ENCODE measurements at regions not wholly inside any gene's neighbourhood (a gene's known extent, or its start where the extent isn't known, plus 50 kb on each side); places are given as distances from the start of the nearest gene placed in this dataset.

DNA sequence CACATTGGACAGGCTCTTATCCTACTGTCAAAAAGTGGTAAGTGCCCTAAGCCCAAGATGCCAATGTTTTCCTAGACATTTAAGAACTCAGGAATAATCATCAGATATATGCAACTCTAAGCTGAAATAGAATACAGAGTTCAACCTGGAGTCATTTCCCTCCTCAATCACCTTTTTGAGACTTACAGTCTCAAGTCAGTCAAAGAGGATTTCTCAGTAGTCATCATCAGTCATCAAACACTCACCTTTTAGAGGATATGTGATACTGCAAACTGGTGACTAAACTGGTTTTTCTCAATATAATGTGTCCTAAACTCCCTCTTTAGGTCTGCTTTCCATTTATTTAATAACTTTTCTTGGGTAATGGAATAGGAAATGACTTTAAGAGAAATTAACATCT lies 145.3 kb upstream of the ADAMTS5 start:
- no peaks in the 10 kb centered on the region for H3K36me3 ChIP-seq (ENCODE audit: control insufficient read depth in 1 of 2, insufficient read depth in 2 of 2, low read length in 1 of 2)
- intact Hi-C loops (cut with DNase I) = no loop called here
- no peaks in the 10 kb centered on the region for H3K9me3 ChIP-seq (ENCODE audit: control insufficient read depth, low read length)
- no peaks in the 10 kb centered on the region for H3K27me3 ChIP-seq (ENCODE audit: control insufficient read depth in 1 of 2, insufficient read depth in 2 of 2, low read length in 1 of 2)
- ATAC-seq (ENCODE audit: low FRiP score) (no peak), DNase-seq (no peak)
- H3K27ac ChIP-seq (ENCODE audit: low read depth in 1 of 2, low read length in 2 of 2) = no peak overlapping the region
- H3K4me1 ChIP-seq (ENCODE audit: control insufficient read depth in 1 of 2, insufficient read depth in 2 of 2, low read length in 2 of 2) = no peaks in the 10 kb centered on the region
- H3K4me3 ChIP-seq (ENCODE audit: low read length in 2 of 2) = no peak overlapping the region

- intact Hi-C loops (cut with DNase I) = no loop called here
- no peaks in the 10 kb centered on the region for H3K4me1 ChIP-seq (ENCODE audit: control insufficient read depth in 1 of 2, insufficient read depth in 2 of 2, low read length in 2 of 2)
- no peaks in the 10 kb centered on the region for H3K9me3 ChIP-seq (ENCODE audit: control insufficient read depth, low read length)
- WGBS, 2 donors = 50 to 70% methylated on average over 2 of the region's 2 CpGs
- ATAC-seq (ENCODE audit: low FRiP score) (no peak), DNase-seq (no peak)
- no peak overlapping the region for H3K4me3 ChIP-seq (ENCODE audit: low read length in 2 of 2)
- H3K36me3 ChIP-seq (ENCODE audit: control insufficient read depth in 1 of 2, insufficient read depth in 2 of 2, low read length in 1 of 2) = no peaks in the 10 kb centered on the region
- no peak overlapping the region for H3K27ac ChIP-seq (ENCODE audit: low read depth in 1 of 2, low read length in 2 of 2)
- H3K27me3 ChIP-seq (ENCODE audit: control insufficient read depth in 1 of 2, insufficient read depth in 2 of 2, low read length in 1 of 2) = no peaks in the 10 kb centered on the region
Observed at GRCh38 chr21:27110956-27111355, 144.1 kb upstream of the ADAMTS5 start.

- intact Hi-C loops (cut with DNase I) = no loop called here
- no peak overlapping the region for H3K4me3 ChIP-seq (ENCODE audit: low read length in 2 of 2)
Observed at GRCh38 chr21:27108701-27109100, 141.8 kb upstream of the ADAMTS5 start.

DNA sequence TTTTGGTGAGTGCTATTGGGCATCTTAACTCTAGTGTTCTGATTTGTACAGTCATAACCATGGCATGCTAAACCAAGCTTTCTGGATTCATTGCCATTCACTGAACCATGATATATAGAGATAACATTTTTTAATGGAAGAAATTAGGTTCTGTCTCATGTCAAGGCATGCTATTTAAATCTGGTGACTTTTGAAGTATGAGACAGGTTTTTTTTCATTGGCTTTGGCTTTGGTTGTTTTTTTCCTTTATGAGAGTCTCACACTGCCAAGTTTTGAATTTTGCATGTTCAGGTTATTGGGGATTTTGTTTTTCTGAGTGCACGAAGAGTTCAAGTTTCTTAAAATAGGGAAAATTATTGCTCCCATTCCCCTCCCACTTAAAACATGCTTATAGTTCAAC lies 141.3 kb upstream of the ADAMTS5 start:
- H3K27ac ChIP-seq (ENCODE audit: low read depth in 1 of 2, low read length in 2 of 2) = no peak overlapping the region
- 10 to 14% methylated on average over 1 of the region's 1 CpG for WGBS, 2 donors
- ATAC-seq (ENCODE audit: low FRiP score) = no peak

More at GRCh38 chr21:27108701-27109100, 141.8 kb upstream of the ADAMTS5 start:
- H3K27ac ChIP-seq (ENCODE audit: low read depth in 1 of 2, low read length in 2 of 2) = no peak overlapping the region
- DNase-seq (no peak), ATAC-seq (ENCODE audit: low FRiP score) (no peak)
- H3K4me1 ChIP-seq (ENCODE audit: control insufficient read depth in 1 of 2, insufficient read depth in 2 of 2, low read length in 2 of 2) = no peaks in the 10 kb centered on the region
- no peaks in the 10 kb centered on the region for H3K9me3 ChIP-seq (ENCODE audit: control insufficient read depth, low read length)
- H3K27me3 ChIP-seq (ENCODE audit: control insufficient read depth in 1 of 2, insufficient read depth in 2 of 2, low read length in 1 of 2) = no peaks in the 10 kb centered on the region
- no peaks in the 10 kb centered on the region for H3K36me3 ChIP-seq (ENCODE audit: control insufficient read depth in 1 of 2, insufficient read depth in 2 of 2, low read length in 1 of 2)
- 59 to 64% methylated on average over 2 of the region's 2 CpGs for WGBS, 2 donors

DNA sequence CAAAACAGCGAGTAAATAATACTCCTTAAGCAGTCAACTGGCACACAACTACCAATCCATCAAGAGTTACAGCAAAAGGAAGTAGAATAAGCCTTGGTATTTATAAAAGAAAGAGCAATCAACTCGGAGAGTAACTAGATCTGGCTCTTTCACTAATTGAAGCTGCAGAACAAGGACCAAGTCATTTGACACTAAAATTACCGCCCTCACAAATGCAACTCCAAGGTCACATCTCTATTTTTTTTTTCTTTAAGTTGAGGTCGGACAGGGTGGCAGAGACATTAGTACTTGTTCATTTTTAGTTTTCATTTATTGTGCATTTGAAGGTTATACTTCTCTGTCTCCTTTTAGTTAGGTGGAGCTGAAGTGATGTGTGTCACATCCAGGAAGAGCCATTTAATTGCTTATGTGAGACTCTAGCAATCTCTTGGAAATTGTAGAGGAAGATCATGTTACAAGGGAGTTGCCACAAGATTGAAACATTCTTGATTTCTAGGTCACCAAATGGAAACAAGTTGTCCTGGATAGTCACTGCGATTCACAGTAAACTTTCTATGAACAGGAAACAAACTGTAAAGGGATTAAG lies 138.1 kb upstream of the ADAMTS5 start:
- WGBS, 2 donors = 47 to 48% methylated on average over 5 of the region's 5 CpGs
- no peaks in the 10 kb centered on the region for H3K27me3 ChIP-seq (ENCODE audit: control insufficient read depth in 1 of 2, insufficient read depth in 2 of 2, low read length in 1 of 2)
- no peak overlapping the region for H3K4me3 ChIP-seq (ENCODE audit: low read length in 2 of 2)
- H3K27ac ChIP-seq (ENCODE audit: low read depth in 1 of 2, low read length in 2 of 2) = no peak overlapping the region
- no peak for ATAC-seq (ENCODE audit: low FRiP score)
- no peaks in the 10 kb centered on the region for H3K9me3 ChIP-seq (ENCODE audit: control insufficient read depth, low read length)
- intact Hi-C loops (cut with DNase I) = no loop called here
- H3K36me3 ChIP-seq (ENCODE audit: control insufficient read depth in 1 of 2, insufficient read depth in 2 of 2, low read length in 1 of 2) = no peaks in the 10 kb centered on the region
- no peak for DNase-seq
- no peaks in the 10 kb centered on the region for H3K4me1 ChIP-seq (ENCODE audit: control insufficient read depth in 1 of 2, insufficient read depth in 2 of 2, low read length in 2 of 2)

More for the DNA sequence above, 141.3 kb upstream of the ADAMTS5 start:
- Histone ChIP-seq H3K4me3 (ENCODE audit: low read length in 2 of 2) (no peak overlapping the region), H3K36me3 (ENCODE audit: control insufficient read depth in 1 of 2, insufficient read depth in 2 of 2, low read length in 1 of 2) (no peaks in the 10 kb centered on the region), H3K4me1 (ENCODE audit: control insufficient read depth in 1 of 2, insufficient read depth in 2 of 2, low read length in 2 of 2) (no peaks in the 10 kb centered on the region), H3K9me3 (ENCODE audit: control insufficient read depth, low read length) (no peaks in the 10 kb centered on the region), H3K27me3 (ENCODE audit: control insufficient read depth in 1 of 2, insufficient read depth in 2 of 2, low read length in 1 of 2) (no peaks in the 10 kb centered on the region)
- DNase-seq = no peak
- intact Hi-C loops (cut with DNase I) = no loop called here

DNA sequence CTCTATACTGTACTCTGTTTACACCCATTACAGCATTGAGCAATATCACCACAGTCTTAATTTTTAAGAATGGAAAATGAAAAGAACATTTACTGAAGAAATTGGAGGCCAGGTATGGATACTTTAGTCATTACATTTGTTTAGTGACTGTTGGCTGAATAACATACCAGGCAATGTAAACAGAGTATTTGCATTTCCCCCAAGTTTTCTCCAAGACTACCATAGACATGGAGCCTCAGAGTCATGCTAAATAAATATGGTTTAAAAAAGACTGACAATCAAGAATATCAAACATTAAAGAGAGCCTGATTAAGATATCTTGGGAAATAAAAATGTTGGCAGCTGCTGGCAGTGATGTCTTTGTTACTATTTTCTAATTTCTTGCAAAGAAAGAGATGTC lies 136.9 kb upstream of the ADAMTS5 start:
- H3K4me3 ChIP-seq (ENCODE audit: low read length in 2 of 2) = no peak overlapping the region
- no peak overlapping the region for H3K27ac ChIP-seq (ENCODE audit: low read depth in 1 of 2, low read length in 2 of 2)
- no peaks in the 10 kb centered on the region for H3K36me3 ChIP-seq (ENCODE audit: control insufficient read depth in 1 of 2, insufficient read depth in 2 of 2, low read length in 1 of 2)
- no peaks in the 10 kb centered on the region for H3K4me1 ChIP-seq (ENCODE audit: control insufficient read depth in 1 of 2, insufficient read depth in 2 of 2, low read length in 2 of 2)
- ATAC-seq (ENCODE audit: low FRiP score) (no peak), DNase-seq (no peak)
- intact Hi-C loops (cut with DNase I) = no loop called here
- H3K27me3 ChIP-seq (ENCODE audit: control insufficient read depth in 1 of 2, insufficient read depth in 2 of 2, low read length in 1 of 2) = no peaks in the 10 kb centered on the region
- H3K9me3 ChIP-seq (ENCODE audit: control insufficient read depth, low read length) = peaks cover 1% of the 10 kb centered on the region

GRCh38 chr21:27101523-27101922 lies 134.6 kb upstream of the ADAMTS5 start:
- Histone ChIP-seq H3K4me1 (ENCODE audit: control insufficient read depth in 1 of 2, insufficient read depth in 2 of 2, low read length in 2 of 2) (no peaks in the 10 kb centered on the region), H3K9me3 (ENCODE audit: control insufficient read depth, low read length) (peaks cover 1% of the 10 kb centered on the region), H3K27me3 (ENCODE audit: control insufficient read depth in 1 of 2, insufficient read depth in 2 of 2, low read length in 1 of 2) (no peaks in the 10 kb centered on the region), H3K27ac (ENCODE audit: low read depth in 1 of 2, low read length in 2 of 2) (no peak overlapping the region), H3K36me3 (ENCODE audit: control insufficient read depth in 1 of 2, insufficient read depth in 2 of 2, low read length in 1 of 2) (no peaks in the 10 kb centered on the region), H3K4me3 (ENCODE audit: low read length in 2 of 2) (no peak overlapping the region)
- ATAC-seq (ENCODE audit: low FRiP score) = no peak
- WGBS, 2 donors = 61 to 78% methylated on average over 1 of the region's 1 CpG
- no peak for DNase-seq
- intact Hi-C loops (cut with DNase I) = no loop called here

DNA sequence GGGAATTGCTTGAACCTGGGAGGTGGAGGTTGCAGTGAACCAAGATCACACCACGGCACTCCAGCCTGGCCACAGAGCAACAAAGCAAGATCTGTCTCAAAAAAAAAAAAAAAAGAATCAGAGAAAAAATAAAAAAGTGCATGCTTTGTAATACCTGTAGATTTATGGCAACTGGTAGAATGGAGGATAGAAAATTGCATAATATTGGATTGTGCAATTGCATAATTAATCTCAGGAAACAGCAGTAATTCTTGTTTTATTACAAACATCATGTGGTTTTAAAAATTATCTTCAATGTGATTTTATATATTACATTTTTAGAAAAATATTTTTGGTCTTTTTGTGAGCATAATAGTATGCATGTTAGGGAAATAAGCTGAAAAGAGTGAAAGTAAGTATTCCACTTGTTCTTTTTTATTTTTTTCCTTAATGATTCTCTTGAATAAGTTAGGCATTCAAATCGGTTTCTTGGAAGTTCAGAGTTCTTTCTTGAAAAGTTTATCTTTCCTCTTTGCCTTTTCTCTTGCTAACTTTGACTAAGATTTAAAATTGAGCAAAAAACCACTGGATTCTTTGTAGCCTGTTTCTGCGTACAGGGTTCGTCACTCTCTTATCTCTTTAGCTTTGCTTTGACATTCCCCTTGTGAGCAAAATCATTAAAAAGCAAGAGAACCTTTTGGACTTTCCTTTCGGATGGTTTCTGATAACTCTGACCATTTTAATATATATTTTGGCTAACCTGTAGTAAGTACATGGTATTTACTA lies 127.5 kb upstream of the ADAMTS5 start:
- Histone ChIP-seq H3K4me3 (ENCODE audit: low read length in 2 of 2) (no peak overlapping the region), H3K36me3 (ENCODE audit: control insufficient read depth in 1 of 2, insufficient read depth in 2 of 2, low read length in 1 of 2) (no peaks in the 10 kb centered on the region), H3K4me1 (ENCODE audit: control insufficient read depth in 1 of 2, insufficient read depth in 2 of 2, low read length in 2 of 2) (peaks cover 0 to 3% of the 10 kb centered on the region in 2 donors), H3K27ac (ENCODE audit: low read depth in 1 of 2, low read length in 2 of 2) (no peak overlapping the region), H3K27me3 (ENCODE audit: control insufficient read depth in 1 of 2, insufficient read depth in 2 of 2, low read length in 1 of 2) (no peaks in the 10 kb centered on the region), H3K9me3 (ENCODE audit: control insufficient read depth, low read length) (peaks cover 1% of the 10 kb centered on the region)
- ATAC-seq (ENCODE audit: low FRiP score) (no peak), DNase-seq (no peak)
- 63 to 69% methylated on average over 5 of the region's 5 CpGs for WGBS, 2 donors
- intact Hi-C loops (cut with DNase I) = no loop called here

DNA sequence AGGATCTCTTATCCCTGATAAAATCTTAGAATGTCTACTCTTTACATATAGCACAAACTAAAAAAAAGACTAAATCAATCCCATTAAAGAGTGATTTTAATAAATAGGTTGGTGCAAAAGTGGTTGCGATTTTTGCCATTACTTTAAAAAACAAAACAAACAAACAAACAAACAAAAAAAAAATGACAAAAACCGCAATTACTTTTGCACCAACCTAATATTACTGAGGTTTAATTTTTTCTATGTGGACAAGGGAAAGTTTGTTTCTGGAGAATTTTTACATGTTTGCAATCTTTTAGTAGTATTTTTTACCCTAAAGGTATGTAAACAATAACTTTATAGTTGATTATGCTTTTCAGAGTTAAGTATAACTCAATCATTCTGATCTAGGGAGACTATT lies 119.7 kb upstream of the ADAMTS5 start:
- Histone ChIP-seq H3K27ac (ENCODE audit: low read depth in 1 of 2, low read length in 2 of 2) (no peak overlapping the region), H3K36me3 (ENCODE audit: control insufficient read depth in 1 of 2, insufficient read depth in 2 of 2, low read length in 1 of 2) (no peaks in the 10 kb centered on the region), H3K27me3 (ENCODE audit: control insufficient read depth in 1 of 2, insufficient read depth in 2 of 2, low read length in 1 of 2) (no peaks in the 10 kb centered on the region), H3K9me3 (ENCODE audit: control insufficient read depth, low read length) (peaks cover 2% of the 10 kb centered on the region), H3K4me3 (ENCODE audit: low read length in 2 of 2) (no peak overlapping the region), H3K4me1 (ENCODE audit: control insufficient read depth in 1 of 2, insufficient read depth in 2 of 2, low read length in 2 of 2) (peaks cover 0 to 3% of the 10 kb centered on the region in 2 donors)
- no peak for ATAC-seq (ENCODE audit: low FRiP score)
- 86 to 90% methylated on average over 2 of the region's 2 CpGs for WGBS, 2 donors
- no peak for DNase-seq
- intact Hi-C loops (cut with DNase I) = no loop called here
